ENCODE measurements at regions not wholly inside any gene's neighbourhood (a gene's known extent, or its start where the extent isn't known, plus 50 kb on each side); places are given as distances from the start of the nearest gene placed in this dataset.

- H3K27ac ChIP-seq (ENCODE audit: low read depth in 2 of 2, low read length in 2 of 2): no peak overlapping the region
- H3K4me1 ChIP-seq (ENCODE audit: control insufficient read depth in 2 of 3, insufficient read depth in 2 of 3, low read depth in 1 of 3, low read length in 3 of 3): no peaks in the 10 kb centered on the region
- no peak overlapping the region for H3K9ac ChIP-seq (ENCODE audit: low read length in 3 of 3)
- DNase-seq (no peak), FAIRE-seq (no peak)
- H3K27me3 ChIP-seq (ENCODE audit: control insufficient read depth, insufficient read depth, low read length): no peaks in the 10 kb centered on the region
- TF ChIP-seq CTCF (IDR thresholded peaks at IDR 0.05; ENCODE audit: borderline replicate concordance, extremely low read depth, insufficient read depth): no peak
- H3K36me3 ChIP-seq (ENCODE audit: control insufficient read depth in 2 of 3, insufficient read depth in 3 of 3, low read length in 3 of 3): no peaks in the 10 kb centered on the region
- H3K4me3 ChIP-seq (ENCODE audit: low read length in 3 of 3): no peak overlapping the region
- intact Hi-C loops (cut with DNase I): no loop called here
- H3K9me3 ChIP-seq (ENCODE audit: control insufficient read depth in 2 of 3, insufficient read depth in 1 of 3, low read length in 3 of 3): no peaks in the 10 kb centered on the region
These were observed 58.1 kb upstream of the MTAP start for GRCh38 chr9:21744320-21744719.

GRCh38 chr9:21744841-21745240, 57.6 kb upstream of the MTAP start:
- Histone ChIP-seq H3K4me1 (ENCODE audit: control insufficient read depth in 2 of 3, insufficient read depth in 2 of 3, low read depth in 1 of 3, low read length in 3 of 3) (no peaks in the 10 kb centered on the region), H3K27me3 (ENCODE audit: control insufficient read depth, insufficient read depth, low read length) (no peaks in the 10 kb centered on the region), H3K4me3 (ENCODE audit: low read length in 3 of 3) (no peak overlapping the region), H3K9me3 (ENCODE audit: control insufficient read depth in 2 of 3, insufficient read depth in 1 of 3, low read length in 3 of 3) (no peaks in the 10 kb centered on the region), H3K27ac (ENCODE audit: low read depth in 2 of 2, low read length in 2 of 2) (no peak overlapping the region), H3K9ac (ENCODE audit: low read length in 3 of 3) (no peak overlapping the region), H3K36me3 (ENCODE audit: control insufficient read depth in 2 of 3, insufficient read depth in 3 of 3, low read length in 3 of 3) (no peaks in the 10 kb centered on the region)
- DNase-seq (no peak), FAIRE-seq (no peak)
- intact Hi-C loops (cut with DNase I): no loop called here
- no peak for TF ChIP-seq CTCF (IDR thresholded peaks at IDR 0.05; ENCODE audit: borderline replicate concordance, extremely low read depth, insufficient read depth)

- intact Hi-C loops (cut with DNase I): no loop called here
These were observed 55.9 kb upstream of the MTAP start for GRCh38 chr9:21746550-21746949.

More at GRCh38 chr9:21746550-21746949, 55.9 kb upstream of the MTAP start:
- Histone ChIP-seq H3K36me3 (ENCODE audit: control insufficient read depth in 2 of 3, insufficient read depth in 3 of 3, low read length in 3 of 3) (no peaks in the 10 kb centered on the region), H3K4me1 (ENCODE audit: control insufficient read depth in 2 of 3, insufficient read depth in 2 of 3, low read depth in 1 of 3, low read length in 3 of 3) (no peaks in the 10 kb centered on the region), H3K27ac (ENCODE audit: low read depth in 2 of 2, low read length in 2 of 2) (no peak overlapping the region), H3K4me3 (ENCODE audit: low read length in 3 of 3) (no peak overlapping the region), H3K9me3 (ENCODE audit: control insufficient read depth in 2 of 3, insufficient read depth in 1 of 3, low read length in 3 of 3) (no peaks in the 10 kb centered on the region), H3K27me3 (ENCODE audit: control insufficient read depth, insufficient read depth, low read length) (no peaks in the 10 kb centered on the region), H3K9ac (ENCODE audit: low read length in 3 of 3) (no peak overlapping the region)
- no peak for TF ChIP-seq CTCF (IDR thresholded peaks at IDR 0.05; ENCODE audit: borderline replicate concordance, extremely low read depth, insufficient read depth)
- FAIRE-seq (no peak), DNase-seq (no peak)

Measured in kidney (tissue), 13 donors.